ENCODE measurements at regions not wholly inside any gene's neighbourhood (a gene's known extent, or its start where the extent isn't known, plus 50 kb on each side); places are given as distances from the start of the nearest gene placed in this dataset.

DNA sequence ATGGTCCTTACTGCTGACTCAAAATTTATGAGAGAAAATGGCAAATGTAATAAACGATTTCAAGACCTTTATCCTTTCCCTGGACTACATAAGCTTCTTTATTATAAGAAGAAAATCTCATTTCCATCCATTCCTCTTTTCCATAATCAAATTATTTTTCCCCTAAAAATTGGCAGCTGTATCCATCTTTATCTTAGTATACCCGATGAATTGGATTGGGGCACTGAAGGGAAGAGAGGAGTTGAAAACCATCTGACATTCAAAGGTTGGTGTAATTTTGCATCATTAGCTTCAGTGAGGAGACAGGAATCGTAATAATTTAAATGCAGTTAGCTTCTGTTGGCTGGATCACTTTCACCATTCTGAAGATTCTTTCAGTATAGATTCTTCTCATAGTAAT is 574.1 kb downstream of the XIRP2 start:
- no peak for DNase-seq (ENCODE audit: low read depth)
- TF ChIP-seq, protein P1, sequence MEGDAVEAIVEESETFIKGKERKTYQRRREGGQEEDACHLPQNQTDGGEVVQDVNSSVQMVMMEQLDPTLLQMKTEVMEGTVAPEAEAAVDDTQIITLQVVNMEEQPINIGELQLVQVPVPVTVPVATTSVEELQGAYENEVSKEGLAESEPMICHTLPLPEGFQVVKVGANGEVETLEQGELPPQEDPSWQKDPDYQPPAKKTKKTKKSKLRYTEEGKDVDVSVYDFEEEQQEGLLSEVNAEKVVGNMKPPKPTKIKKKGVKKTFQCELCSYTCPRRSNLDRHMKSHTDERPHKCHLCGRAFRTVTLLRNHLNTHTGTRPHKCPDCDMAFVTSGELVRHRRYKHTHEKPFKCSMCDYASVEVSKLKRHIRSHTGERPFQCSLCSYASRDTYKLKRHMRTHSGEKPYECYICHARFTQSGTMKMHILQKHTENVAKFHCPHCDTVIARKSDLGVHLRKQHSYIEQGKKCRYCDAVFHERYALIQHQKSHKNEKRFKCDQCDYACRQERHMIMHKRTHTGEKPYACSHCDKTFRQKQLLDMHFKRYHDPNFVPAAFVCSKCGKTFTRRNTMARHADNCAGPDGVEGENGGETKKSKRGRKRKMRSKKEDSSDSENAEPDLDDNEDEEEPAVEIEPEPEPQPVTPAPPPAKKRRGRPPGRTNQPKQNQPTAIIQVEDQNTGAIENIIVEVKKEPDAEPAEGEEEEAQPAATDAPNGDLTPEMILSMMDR (IDR thresholded peaks at IDR 0.05; ENCODE audit: insufficient read depth, low read depth, low read length, missing control alignments): no peak
- no peak overlapping the region for H3K4me3 ChIP-seq (ENCODE audit: low read depth, low read length)

DNA sequence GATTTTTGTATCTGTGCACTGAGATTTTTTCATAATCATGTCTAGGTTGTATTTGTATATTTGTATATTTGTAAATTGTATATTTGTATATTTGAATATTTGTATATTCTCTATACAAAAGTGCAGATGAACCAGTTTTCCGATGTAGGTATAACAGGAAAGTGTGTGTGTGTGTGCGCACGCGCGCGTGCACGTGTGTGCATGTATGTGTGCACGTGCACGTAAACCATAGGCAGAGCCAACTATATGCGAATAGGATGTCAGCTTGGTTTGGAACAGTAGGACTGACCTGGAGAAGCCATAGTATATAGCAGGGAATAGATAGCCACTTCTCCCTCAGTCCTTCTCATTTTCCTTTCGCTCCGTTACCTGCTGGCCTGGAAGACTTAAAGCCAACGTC is 565.8 kb downstream of the XIRP2 start:
- no peak for DNase-seq (ENCODE audit: low read depth)
- TF ChIP-seq, protein P1 (IDR thresholded peaks at IDR 0.05; ENCODE audit: insufficient read depth, low read depth, low read length, missing control alignments): no peak
- no peak overlapping the region for H3K4me3 ChIP-seq (ENCODE audit: low read depth, low read length)

DNA sequence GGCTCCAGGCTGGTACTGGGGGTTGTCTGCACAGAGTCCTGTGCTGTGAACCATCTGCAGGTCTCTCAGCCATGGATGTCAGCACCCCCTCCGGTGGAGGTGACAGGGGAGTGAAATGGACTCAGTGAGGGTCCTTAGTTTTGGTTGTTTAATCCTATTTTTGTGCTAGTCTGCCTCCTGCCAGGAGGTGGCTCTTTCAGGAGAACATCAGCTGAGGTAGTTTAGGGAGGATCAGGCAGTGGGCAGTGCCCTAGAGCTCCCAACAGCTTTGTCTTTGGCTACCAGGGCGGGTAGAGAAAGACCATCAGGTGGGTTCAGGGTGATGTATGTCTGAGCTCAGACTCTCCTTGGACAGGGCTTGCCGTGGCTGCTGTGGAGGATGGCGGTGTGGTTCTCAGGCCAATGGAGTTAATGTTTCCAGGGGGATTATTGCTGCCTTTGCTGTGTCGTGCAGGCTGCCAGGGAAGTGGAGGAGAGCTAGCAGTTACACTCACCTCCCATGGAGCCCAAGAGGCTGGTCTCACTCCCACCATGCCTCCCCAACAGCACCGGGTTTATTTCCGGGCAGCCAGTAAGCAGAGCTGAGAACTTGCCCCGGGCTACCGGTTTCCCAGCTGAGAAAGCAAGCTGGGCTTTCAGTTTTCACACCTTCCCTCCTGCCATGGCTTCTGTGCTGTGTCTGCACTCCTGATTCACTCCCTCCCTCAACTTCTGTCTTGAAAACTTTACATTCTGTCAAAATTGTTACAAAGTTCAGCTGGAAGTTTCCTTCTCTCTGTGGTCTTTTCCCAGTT is 563.4 kb downstream of the XIRP2 start:
- TF ChIP-seq, protein P1 (IDR thresholded peaks at IDR 0.05; ENCODE audit: insufficient read depth, low read depth, low read length, missing control alignments): no peak
- DNase-seq (ENCODE audit: low read depth): no peak
- H3K4me3 ChIP-seq (ENCODE audit: low read depth, low read length): no peak overlapping the region

DNA sequence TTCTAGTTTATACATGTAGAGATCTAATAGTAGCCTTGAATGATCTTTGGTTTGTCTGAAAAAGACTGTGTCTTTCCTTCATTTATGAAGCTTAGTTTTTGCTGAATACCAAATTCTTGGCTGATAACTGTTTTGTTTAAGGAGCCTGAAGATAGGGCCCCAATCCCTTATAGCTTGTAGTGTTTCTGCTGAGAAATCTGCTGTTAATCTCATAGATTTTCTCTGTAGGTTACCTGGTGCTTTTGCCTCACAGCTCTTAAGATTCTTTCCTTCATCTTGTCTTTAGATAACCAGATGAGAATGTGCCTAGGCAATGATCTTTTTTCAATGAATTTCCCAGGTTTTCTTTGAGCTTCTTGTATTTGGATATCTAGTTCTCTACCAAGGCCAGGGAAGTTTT is 562.1 kb downstream of the XIRP2 start:
- TF ChIP-seq, protein P1 (IDR thresholded peaks at IDR 0.05; ENCODE audit: insufficient read depth, low read depth, low read length, missing control alignments): no peak
- DNase-seq (ENCODE audit: low read depth): no peak
- no peak overlapping the region for H3K4me3 ChIP-seq (ENCODE audit: low read depth, low read length)

DNA sequence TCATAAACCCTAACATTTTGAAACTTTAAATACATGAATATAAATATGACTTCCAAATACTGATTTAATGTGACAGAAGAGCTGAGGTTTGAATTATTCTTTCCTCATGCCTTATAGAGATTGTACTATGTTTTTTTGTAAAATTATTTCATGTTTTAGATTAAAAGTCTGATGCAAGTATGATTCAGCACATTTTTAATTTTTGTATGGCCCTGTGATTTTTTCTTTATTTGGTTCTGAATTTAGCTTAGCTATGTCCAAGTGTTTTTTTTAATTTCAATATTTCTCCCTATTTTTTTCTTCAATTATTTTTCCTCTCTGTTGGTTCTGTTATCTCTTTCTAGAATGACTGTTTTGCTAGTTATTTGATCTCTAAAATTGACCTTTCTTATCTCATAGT is 552.1 kb downstream of the XIRP2 start:
- TF ChIP-seq, protein P1 (IDR thresholded peaks at IDR 0.05; ENCODE audit: insufficient read depth, low read depth, low read length, missing control alignments): no peak
- H3K4me3 ChIP-seq (ENCODE audit: low read depth, low read length): no peak overlapping the region

DNA sequence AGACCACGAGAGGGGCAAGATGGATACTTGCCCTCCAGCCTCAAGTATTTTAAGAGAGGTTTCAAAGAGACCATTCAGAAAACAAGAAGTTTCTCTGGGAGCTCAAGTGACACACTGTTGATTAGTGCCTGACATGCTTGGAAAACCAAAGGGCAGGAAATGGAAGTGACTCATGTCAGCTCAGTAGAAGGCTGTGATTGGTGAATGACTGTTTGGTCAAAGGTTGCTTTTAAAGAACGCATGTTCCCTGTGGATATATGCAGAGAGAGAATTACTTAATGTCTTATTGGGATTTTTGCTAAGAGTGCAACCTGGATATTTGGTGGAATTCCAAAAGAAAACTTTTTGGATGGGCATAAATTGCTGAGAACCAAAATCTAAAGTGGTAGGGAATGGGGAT is 549.9 kb downstream of the XIRP2 start:
- DNase-seq (ENCODE audit: low read depth): no peak
- TF ChIP-seq, protein P1 (IDR thresholded peaks at IDR 0.05; ENCODE audit: insufficient read depth, low read depth, low read length, missing control alignments): no peak
- no peak overlapping the region for H3K4me3 ChIP-seq (ENCODE audit: low read depth, low read length)

More for the DNA sequence above, 552.1 kb downstream of the XIRP2 start:
- DNase-seq (ENCODE audit: low read depth): no peak

DNA sequence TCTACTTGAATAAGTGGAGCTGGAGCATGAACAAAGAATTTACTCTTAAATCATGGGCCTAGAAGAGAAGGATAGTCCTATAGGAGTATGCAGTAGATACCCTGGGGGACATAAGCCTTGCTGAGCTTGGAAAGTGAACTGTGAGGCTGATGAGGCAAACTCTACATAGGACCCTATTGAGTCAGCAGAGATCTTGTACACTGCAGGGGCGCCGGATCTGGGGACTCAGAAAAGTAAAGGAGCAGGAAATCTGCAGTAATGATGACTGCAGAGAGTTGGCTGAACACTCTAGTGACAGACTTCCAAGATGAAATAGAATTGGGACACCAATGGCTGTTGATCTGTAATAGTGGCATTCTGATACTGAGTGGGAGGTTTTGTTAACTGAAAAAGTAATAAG is 543.7 kb downstream of the XIRP2 start:
- no peak overlapping the region for H3K4me3 ChIP-seq (ENCODE audit: low read depth, low read length)
- no peak for DNase-seq (ENCODE audit: low read depth)
- TF ChIP-seq, protein P1 (IDR thresholded peaks at IDR 0.05; ENCODE audit: insufficient read depth, low read depth, low read length, missing control alignments): no peak
